HG03354 (cell line): ENCODE measurements at regions not wholly inside any gene's neighbourhood (a gene's known extent, or its start where the extent isn't known, plus 50 kb on each side); places are given as distances from the start of the nearest gene placed in this dataset.
A peak's percentile ranks its signal among the peaks of the same experiment; 100 is the strongest.

ENCODE experiments used
- ATAC-seq: cut with Tn5 transposase; IDR thresholded peaks from one replicate; pipeline ENCODE4 v1.9.1; 2021; ENCODE audit warnings: mild to moderate bottlenecking; ENCODE audit not compliant: unreplicated experiment, poor library complexity, severe bottlenecking

GRCh38 chr2:161107265-161107664, 53.0 kb upstream of the TANK start:
- peak; percentile 35 for ATAC-seq
